Stomach (tissue), 4 donors: ENCODE measurements at regions not wholly inside any gene's neighbourhood (a gene's known extent, or its start where the extent isn't known, plus 50 kb on each side); places are given as distances from the start of the nearest gene placed in this dataset.

Experiments used
- EP300 ChIP-seq: sonication (generic); formaldehyde crosslinking; IDR thresholded peaks from one replicate; pipeline ENCODE4 v1.6.1; 2017; ENCODE audit warnings: antibody characterized with exemption
- POLR2A ChIP-seq, 4 donors: fragments of 450-650 bp; IDR thresholded peaks; one replicate each; pipeline ENCODE4 v1.6.1; 2016; ENCODE audit warnings: antibody characterized with exemption in 4 of 4, control low read depth in 2 of 4, mild to moderate bottlenecking in 1 of 4, moderate library complexity in 1 of 4
- POLR2AphosphoS5 ChIP-seq, 3 donors: sonication (generic); formaldehyde crosslinking; IDR thresholded peaks; one replicate each; pipeline ENCODE4 v1.6.1; 2016; ENCODE audit warnings: antibody characterized with exemption in 3 of 3
- TF ChIP-seq, protein P1 (sequence below), 7 experiments: fragments of 450-650 bp in 4 of 7; fragments of 200-600 bp in 3 of 7; sonication (generic) in 3 of 7; IDR thresholded peaks; one replicate each; pipeline ENCODE4 v1.5.1; 2016 to 2019; ENCODE audit warnings: antibody characterized with exemption in 7 of 7, control low read depth in 2 of 7, mild to moderate bottlenecking in 1 of 7

DNA sequence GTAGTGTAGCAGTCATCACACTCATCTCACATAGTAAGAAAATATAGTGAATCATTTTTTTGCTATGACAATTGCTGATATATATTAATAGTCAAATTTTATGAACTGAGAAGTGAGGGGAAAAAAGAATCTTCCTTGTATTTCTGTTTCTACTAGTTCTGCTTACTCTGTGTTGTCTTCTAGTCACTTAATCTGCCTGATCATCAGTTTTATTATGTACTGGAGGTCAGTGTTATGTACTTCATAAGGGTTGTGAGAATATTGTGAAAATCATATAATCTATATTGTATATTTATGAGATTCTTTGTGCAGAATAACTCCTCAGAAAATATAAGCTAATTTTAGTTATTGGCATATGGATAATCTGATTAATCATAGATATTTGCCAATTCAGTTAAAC is 546.9 kb upstream of the RIOK2 start:
- TF ChIP-seq, protein P1, sequence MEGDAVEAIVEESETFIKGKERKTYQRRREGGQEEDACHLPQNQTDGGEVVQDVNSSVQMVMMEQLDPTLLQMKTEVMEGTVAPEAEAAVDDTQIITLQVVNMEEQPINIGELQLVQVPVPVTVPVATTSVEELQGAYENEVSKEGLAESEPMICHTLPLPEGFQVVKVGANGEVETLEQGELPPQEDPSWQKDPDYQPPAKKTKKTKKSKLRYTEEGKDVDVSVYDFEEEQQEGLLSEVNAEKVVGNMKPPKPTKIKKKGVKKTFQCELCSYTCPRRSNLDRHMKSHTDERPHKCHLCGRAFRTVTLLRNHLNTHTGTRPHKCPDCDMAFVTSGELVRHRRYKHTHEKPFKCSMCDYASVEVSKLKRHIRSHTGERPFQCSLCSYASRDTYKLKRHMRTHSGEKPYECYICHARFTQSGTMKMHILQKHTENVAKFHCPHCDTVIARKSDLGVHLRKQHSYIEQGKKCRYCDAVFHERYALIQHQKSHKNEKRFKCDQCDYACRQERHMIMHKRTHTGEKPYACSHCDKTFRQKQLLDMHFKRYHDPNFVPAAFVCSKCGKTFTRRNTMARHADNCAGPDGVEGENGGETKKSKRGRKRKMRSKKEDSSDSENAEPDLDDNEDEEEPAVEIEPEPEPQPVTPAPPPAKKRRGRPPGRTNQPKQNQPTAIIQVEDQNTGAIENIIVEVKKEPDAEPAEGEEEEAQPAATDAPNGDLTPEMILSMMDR (IDR thresholded peaks at IDR 0.05), result no peak
- TF ChIP-seq POLR2A (IDR thresholded peaks at IDR 0.05), result no peak
- TF ChIP-seq EP300, result no peak
- no peak for TF ChIP-seq POLR2AphosphoS5 (IDR thresholded peaks at IDR 0.05)
